ENCODE measurements at regions not wholly inside any gene's neighbourhood (a gene's known extent, or its start where the extent isn't known, plus 50 kb on each side); places are given as distances from the start of the nearest gene placed in this dataset.

- DNase-seq (ENCODE audit: low read depth in 2 of 2): no peak
Measured at GRCh38 chr15:38857814-38858213, 293.2 kb upstream of the RASGRP1 start.

- no peak for DNase-seq (ENCODE audit: low read depth in 2 of 2)
Measured at GRCh38 chr15:38859574-38859973, 295.0 kb upstream of the RASGRP1 start.

GRCh38 chr15:38860253-38860652 lies 295.6 kb upstream of the RASGRP1 start:
- no peak for DNase-seq (ENCODE audit: low read depth in 2 of 2)

- DNase-seq (ENCODE audit: low read depth in 2 of 2): no peak
Measured at GRCh38 chr15:38860674-38861073, 296.1 kb upstream of the RASGRP1 start.

- DNase-seq (ENCODE audit: low read depth in 2 of 2): no peak
Measured at GRCh38 chr15:38861108-38861507, 296.5 kb upstream of the RASGRP1 start.

- DNase-seq (ENCODE audit: low read depth in 2 of 2): no peak
Measured at GRCh38 chr15:38862099-38862498, 297.5 kb upstream of the RASGRP1 start.

- DNase-seq (ENCODE audit: low read depth in 2 of 2): no peak
Measured at GRCh38 chr15:38863381-38863780, 298.8 kb upstream of the RASGRP1 start.

- DNase-seq (ENCODE audit: low read depth in 2 of 2): no peak
Measured at GRCh38 chr15:38864122-38864521, 299.5 kb upstream of the RASGRP1 start.

- DNase-seq (ENCODE audit: low read depth in 2 of 2): no peak
Measured at GRCh38 chr15:38864827-38865581, 300.4 kb upstream of the RASGRP1 start.

GRCh38 chr15:38867556-38867955 lies 302.9 kb upstream of the RASGRP1 start:
- DNase-seq (ENCODE audit: low read depth in 2 of 2): no peak

GRCh38 chr15:38868326-38869114 lies 303.9 kb upstream of the RASGRP1 start:
- DNase-seq (ENCODE audit: low read depth in 2 of 2): no peak

GRCh38 chr15:38871638-38872037 lies 307.0 kb upstream of the RASGRP1 start:
- DNase-seq (ENCODE audit: low read depth in 2 of 2): no peak

GRCh38 chr15:38872732-38873131 lies 308.1 kb upstream of the RASGRP1 start:
- DNase-seq (ENCODE audit: low read depth in 2 of 2): no peak

GRCh38 chr15:38873158-38873557 lies 308.5 kb upstream of the RASGRP1 start:
- DNase-seq (ENCODE audit: low read depth in 2 of 2): no peak

- no peak for DNase-seq (ENCODE audit: low read depth in 2 of 2)
Measured at GRCh38 chr15:38874464-38874863, 309.9 kb upstream of the RASGRP1 start.

GRCh38 chr15:38876211-38876610 lies 311.6 kb upstream of the RASGRP1 start:
- no peak for DNase-seq (ENCODE audit: low read depth in 2 of 2)

GRCh38 chr15:38876621-38877020 lies 312.0 kb upstream of the RASGRP1 start:
- DNase-seq (ENCODE audit: low read depth in 2 of 2): no peak

- DNase-seq (ENCODE audit: low read depth in 2 of 2): no peak
Measured at GRCh38 chr15:38877471-38877870, 312.9 kb upstream of the RASGRP1 start.

GRCh38 chr15:38878026-38878425 lies 313.4 kb upstream of the RASGRP1 start:
- no peak for DNase-seq (ENCODE audit: low read depth in 2 of 2)

- DNase-seq (ENCODE audit: low read depth in 2 of 2): no peak
Measured at GRCh38 chr15:38878926-38879325, 314.3 kb upstream of the RASGRP1 start.

GRCh38 chr15:38879909-38880471 lies 315.4 kb upstream of the RASGRP1 start:
- DNase-seq (ENCODE audit: low read depth in 2 of 2): no peak

GRCh38 chr15:38882221-38882620 lies 317.6 kb upstream of the RASGRP1 start:
- DNase-seq (ENCODE audit: low read depth in 2 of 2): no peak

- no peak for DNase-seq (ENCODE audit: low read depth in 2 of 2)
Measured at GRCh38 chr15:38883987-38884386, 319.4 kb upstream of the RASGRP1 start.

Data from stimulated activated CD8-positive, alpha-beta memory T cell treated with anti-CD3 and anti-CD28 coated beads, Interleukin-2, amount 100 ng/mL, for 1 hour (primary cell).